OCI-LY1 (cell line): ENCODE measurements at regions not wholly inside any gene's neighbourhood (a gene's known extent, or its start where the extent isn't known, plus 50 kb on each side); places are given as distances from the start of the nearest gene placed in this dataset.

Experiments used
- H2AFZ ChIP-seq: fragments of 200-600 bp; sonication (generic), shearing (Covaris generic); 2 replicates; pipeline ENCODE4 v1.6.0; 2014; ENCODE audit warnings: antibody characterized with exemption, mild to moderate bottlenecking, low read length
- H3F3A ChIP-seq: fragments of 200-600 bp; sonication (generic), shearing (Covaris generic); 2 replicates; pipeline ENCODE4 v1.6.0; 2014; ENCODE audit warnings: mild to moderate bottlenecking, antibody characterized with exemption, low read length, moderate library complexity; ENCODE audit not compliant: insufficient read depth
- H3K27ac ChIP-seq: fragments of 200-600 bp; sonication (generic); 2 replicates; pipeline ENCODE4 v1.5.1; 2014; ENCODE audit warnings: low read length, mixed run types, mild to moderate bottlenecking, low read depth; ENCODE audit not compliant: poor library complexity, severe bottlenecking
- H3K27me3 ChIP-seq: fragments of 200-600 bp; sonication (generic); 2 replicates; pipeline ENCODE4 v1.6.0; 2014; ENCODE audit warnings: antibody characterized with exemption, mild to moderate bottlenecking, low read length, moderate library complexity; ENCODE audit not compliant: insufficient read depth
- H3K36me3 ChIP-seq: fragments of 200-600 bp; sonication (generic); 2 replicates; pipeline ENCODE4 v1.6.1; 2014; ENCODE audit warnings: mild to moderate bottlenecking, antibody characterized with exemption, low read length, moderate library complexity, mixed read lengths; ENCODE audit not compliant: insufficient read depth
- H3K4me1 ChIP-seq: fragments of 200-600 bp; sonication (generic); 2 replicates; pipeline ENCODE4 v1.5.1; 2014; ENCODE audit warnings: mild to moderate bottlenecking, low read length, moderate library complexity; ENCODE audit not compliant: insufficient read depth, severe bottlenecking
- H3K4me2 ChIP-seq: fragments of 200-600 bp; sonication (generic), shearing (Covaris generic); 2 replicates; pipeline ENCODE4 v1.6.1; 2014; ENCODE audit warnings: low read length
- H3K4me3 ChIP-seq: fragments of 200-600 bp; sonication (generic); 2 replicates; pipeline ENCODE4 v1.5.1; 2014; ENCODE audit warnings: low read length, low read depth, mild to moderate bottlenecking, mixed read lengths; ENCODE audit not compliant: poor library complexity, severe bottlenecking
- H3K79me2 ChIP-seq: fragments of 200-600 bp; shearing (Covaris generic); 2 replicates; pipeline ENCODE4 v1.6.1; 2016; ENCODE audit warnings: mixed run types, low read length, mixed read lengths; ENCODE audit not compliant: insufficient read depth
- H3K9ac ChIP-seq: fragments of 200-600 bp; sonication (generic), shearing (Covaris generic); 2 replicates; pipeline ENCODE4 v1.6.1; 2014; ENCODE audit warnings: mild to moderate bottlenecking, low read length, mixed read lengths
- H3K9me2 ChIP-seq: fragments of 200-600 bp; sonication (generic), shearing (Covaris generic); 2 replicates; pipeline ENCODE4 v1.6.1; 2014; ENCODE audit warnings: low read depth, mild to moderate bottlenecking, low read length, mixed read lengths
- H3K9me3 ChIP-seq: fragments of 200-600 bp; shearing (Covaris generic); 2 replicates; pipeline ENCODE4 v1.6.1; 2014; ENCODE audit warnings: low read length, mixed read lengths
- H4K20me1 ChIP-seq: fragments of 200-600 bp; sonication (generic), shearing (Covaris generic); 2 replicates; pipeline ENCODE4 v1.6.0; 2016; ENCODE audit warnings: mild to moderate bottlenecking, low read length; ENCODE audit not compliant: insufficient read depth
- EZH2 ChIP-seq: fragments of 200-600 bp; sonication (generic), shearing (Covaris generic); IDR thresholded peaks from 2 replicates; pipeline ENCODE4 v1.8.0; 2017; ENCODE audit warnings: borderline replicate concordance, mixed run types, mild to moderate bottlenecking, antibody characterized with exemption, low read length, moderate library complexity, mixed read lengths
- TF ChIP-seq, protein P1 (sequence below): fragments of 200-600 bp; sonication (generic), shearing (Covaris generic); IDR thresholded peaks from 2 replicates; pipeline ENCODE4 v1.5.1; 2017; ENCODE audit warnings: mild to moderate bottlenecking, antibody characterized with exemption, low read length, moderate library complexity, mixed read lengths

DNA sequence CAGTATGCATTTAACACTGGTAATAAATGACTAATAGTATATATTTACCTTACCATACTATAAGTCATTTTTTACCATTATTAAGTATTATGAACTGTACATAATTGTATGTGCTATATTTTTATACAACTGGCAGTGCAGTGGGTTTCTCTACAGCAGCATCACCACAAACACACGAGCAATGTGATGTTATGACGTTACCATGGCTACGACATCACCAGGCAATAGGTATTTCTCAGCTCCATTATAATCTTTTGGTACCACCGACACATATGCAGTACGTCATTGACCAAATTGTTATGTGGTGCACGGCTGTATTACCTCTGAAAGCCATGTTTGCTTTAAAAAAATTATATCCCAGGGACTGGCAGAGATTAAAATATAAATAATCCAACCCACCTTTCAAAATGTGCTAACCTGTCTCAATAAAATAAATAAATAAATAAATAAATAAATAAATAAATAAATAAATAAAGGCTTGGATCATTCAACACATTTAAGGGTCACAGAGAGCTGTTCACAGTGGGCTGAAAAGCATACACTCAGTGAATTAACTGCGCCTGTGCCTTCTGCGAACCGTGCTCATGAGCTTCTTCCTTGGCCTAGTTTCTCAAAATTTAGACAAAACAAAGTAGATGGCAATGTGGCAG lies 121.4 kb upstream of the SLC35F3 start:
- H3K4me1 ChIP-seq: no peaks in the 10 kb centered on the region
- no peak overlapping the region for H3K4me2 ChIP-seq
- no peaks in the 10 kb centered on the region for H3F3A ChIP-seq
- no peaks in the 10 kb centered on the region for H4K20me1 ChIP-seq
- H3K4me3 ChIP-seq: no peak overlapping the region
- no peak overlapping the region for H2AFZ ChIP-seq
- H3K9me3 ChIP-seq: no peaks in the 10 kb centered on the region
- no peaks in the 10 kb centered on the region for H3K9me2 ChIP-seq
- no peak overlapping the region for H3K27ac ChIP-seq
- no peaks in the 10 kb centered on the region for H3K36me3 ChIP-seq
- TF ChIP-seq, protein P1, sequence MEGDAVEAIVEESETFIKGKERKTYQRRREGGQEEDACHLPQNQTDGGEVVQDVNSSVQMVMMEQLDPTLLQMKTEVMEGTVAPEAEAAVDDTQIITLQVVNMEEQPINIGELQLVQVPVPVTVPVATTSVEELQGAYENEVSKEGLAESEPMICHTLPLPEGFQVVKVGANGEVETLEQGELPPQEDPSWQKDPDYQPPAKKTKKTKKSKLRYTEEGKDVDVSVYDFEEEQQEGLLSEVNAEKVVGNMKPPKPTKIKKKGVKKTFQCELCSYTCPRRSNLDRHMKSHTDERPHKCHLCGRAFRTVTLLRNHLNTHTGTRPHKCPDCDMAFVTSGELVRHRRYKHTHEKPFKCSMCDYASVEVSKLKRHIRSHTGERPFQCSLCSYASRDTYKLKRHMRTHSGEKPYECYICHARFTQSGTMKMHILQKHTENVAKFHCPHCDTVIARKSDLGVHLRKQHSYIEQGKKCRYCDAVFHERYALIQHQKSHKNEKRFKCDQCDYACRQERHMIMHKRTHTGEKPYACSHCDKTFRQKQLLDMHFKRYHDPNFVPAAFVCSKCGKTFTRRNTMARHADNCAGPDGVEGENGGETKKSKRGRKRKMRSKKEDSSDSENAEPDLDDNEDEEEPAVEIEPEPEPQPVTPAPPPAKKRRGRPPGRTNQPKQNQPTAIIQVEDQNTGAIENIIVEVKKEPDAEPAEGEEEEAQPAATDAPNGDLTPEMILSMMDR: no peak
- TF ChIP-seq EZH2: no peak
- no peak overlapping the region for H3K9ac ChIP-seq
- no peaks in the 10 kb centered on the region for H3K79me2 ChIP-seq
- H3K27me3 ChIP-seq: no peaks in the 10 kb centered on the region

DNA sequence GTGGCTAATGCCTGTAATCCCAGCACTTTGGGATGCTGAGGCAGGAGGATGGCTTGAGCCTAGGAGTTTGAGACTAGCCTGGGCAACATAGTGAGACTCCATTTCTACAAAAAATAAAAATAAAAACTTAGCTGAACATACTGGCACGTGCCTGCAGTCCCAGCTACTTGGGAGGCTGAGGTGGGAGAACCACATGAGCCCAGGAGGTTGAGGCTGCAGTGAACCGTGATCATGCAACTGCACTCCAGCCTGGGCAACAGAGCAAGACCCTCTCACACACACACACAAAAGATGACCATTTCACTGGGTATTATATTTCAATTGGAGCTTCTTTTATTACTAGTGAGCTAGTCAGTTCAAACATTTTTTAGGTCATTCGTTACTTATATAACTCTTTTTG lies 116.9 kb upstream of the SLC35F3 start:
- Histone ChIP-seq H3K9ac (no peak overlapping the region), H3K9me3 (no peaks in the 10 kb centered on the region), H3K79me2 (no peaks in the 10 kb centered on the region), H3K27ac (no peak overlapping the region), H3K9me2 (no peaks in the 10 kb centered on the region), H3K27me3 (no peaks in the 10 kb centered on the region), H3K4me2 (no peak overlapping the region), H4K20me1 (no peaks in the 10 kb centered on the region), H3K4me3 (no peak overlapping the region), H3K36me3 (no peaks in the 10 kb centered on the region), H2AFZ (no peak overlapping the region), H3F3A (no peaks in the 10 kb centered on the region), H3K4me1 (no peaks in the 10 kb centered on the region)
- no peak for TF ChIP-seq EZH2
- TF ChIP-seq, protein P1: no peak

DNA sequence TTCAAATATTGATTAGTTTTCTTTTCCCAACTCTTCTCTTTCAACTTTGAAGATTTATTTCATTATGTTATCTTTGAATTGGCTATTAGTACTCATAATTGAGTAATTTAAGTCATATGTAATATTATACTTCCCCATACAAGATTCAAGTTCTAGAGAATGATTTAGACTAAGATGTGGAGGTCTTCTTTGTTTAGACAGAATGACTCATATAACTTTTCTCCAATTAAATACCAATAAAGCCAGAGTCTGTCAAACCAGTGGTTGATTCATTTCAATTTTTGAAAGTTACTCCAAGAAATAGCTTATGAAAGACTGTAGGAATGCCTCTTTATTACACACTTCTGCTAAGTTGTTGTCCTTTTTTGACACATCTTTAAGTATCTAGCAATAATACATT lies 115.8 kb upstream of the SLC35F3 start:
- H3K36me3 ChIP-seq: no peaks in the 10 kb centered on the region
- no peaks in the 10 kb centered on the region for H4K20me1 ChIP-seq
- H3K27ac ChIP-seq: no peak overlapping the region
- H3K9me2 ChIP-seq: no peaks in the 10 kb centered on the region
- H3K4me3 ChIP-seq: no peak overlapping the region
- H3K9ac ChIP-seq: no peak overlapping the region
- H3K27me3 ChIP-seq: no peaks in the 10 kb centered on the region
- no peaks in the 10 kb centered on the region for H3K79me2 ChIP-seq
- no peak overlapping the region for H2AFZ ChIP-seq
- H3K4me1 ChIP-seq: no peaks in the 10 kb centered on the region
- H3K4me2 ChIP-seq: no peak overlapping the region
- no peaks in the 10 kb centered on the region for H3K9me3 ChIP-seq
- no peaks in the 10 kb centered on the region for H3F3A ChIP-seq
- TF ChIP-seq EZH2: no peak
- TF ChIP-seq, protein P1: no peak
